Pancreas (tissue), 10 donors: ENCODE measurements at regions not wholly inside any gene's neighbourhood (a gene's known extent, or its start where the extent isn't known, plus 50 kb on each side); places are given as distances from the start of the nearest gene placed in this dataset.

Source experiments
- ATAC-seq, 4 donors: fragments of 200-7000 bp; cut with Tn5 transposase; one replicate each; pipeline versions ENCODE4 v1.8.0 to v1.9.1; 2020; ENCODE audit warnings: mild to moderate bottlenecking in 4 of 4, moderate library complexity in 4 of 4
- DNase-seq, 6 donors: peaks; one replicate each; pipeline ENCODE4 v3.0.0-alpha.2; 2020
- FAIRE-seq: peaks from 2 replicates; lab custom pipeline; 2012; peaks lifted over from hg19 to GRCh38; lab: Jason Lieb, UNC
- H3K27ac ChIP-seq, 4 donors: fragments of 200-600 bp; sonication (generic); 1 replicate in 3 of 4; 2 replicates in 1 of 4; pipeline versions ENCODE4 v1.5.0 to v1.8.0; 2020
- H3K27me3 ChIP-seq, 4 donors: fragments of 200-600 bp; one replicate each; pipeline ENCODE4 v1.8.0; 2021
- H3K36me3 ChIP-seq, 3 donors: fragments of 200-600 bp; sonication (generic) in 1 of 3; one replicate each; pipeline versions ENCODE4 v1.5.0 to v1.8.0; 2020 to 2021
- H3K4me1 ChIP-seq, 3 donors: fragments of 200-600 bp; one replicate each; pipeline ENCODE4 v1.8.0; 2021
- H3K4me3 ChIP-seq, 4 donors: fragments of 200-600 bp; sonication (generic) in 2 of 4; one replicate each; pipeline versions ENCODE4 v1.5.0 to v1.8.0; 2020 to 2021
- H3K9me3 ChIP-seq, 4 donors: fragments of 200-600 bp; one replicate each; pipeline ENCODE4 v1.8.0; 2021
- WGBS, 2 donors: extraction: QIAGEN DNeasy Blood & Tissue Kit; methylation state at CpG; one replicate each; pipeline ENCODE4 v1.1.7; 2013; 5-methylcytosine and 5-hydroxymethylcytosine counted together
- intact Hi-C, 3 donors: fragments of 100-400 bp; cut with DNase I; formaldehyde crosslinking; loops; one replicate each; pipeline versions ENCODE4 v1.11.1 to v1.14.2; 2022
- TF ChIP-seq, protein P1 (sequence below), 4 donors: fragments of 200-600 bp; sonication (generic) in 3 of 4; IDR thresholded peaks; one replicate each; pipeline versions ENCODE4 v1.5.0 to v1.8.0; 2021; ENCODE audit warnings: antibody characterized with exemption in 4 of 4
- donor health status: healthy with polysubstance abuse.
- donor health status: DM: no; HTN: no; CAD: no; lungs with moderate emphysema.
- donor health status: DM: no; HTN: no; CAD: no.
- donor health status: control.
- donor health status: control.
- donor health status: Bipolar disorder and iron deficiency.
- donor health status: DM: yes; HTN: yes; CAD: no.
- donor health status: DM: no; HTN: no; CAD: no.
- donor health status: DM: no; HTN: no; CAD: no.
- donor health status: DM: yes; HTN: yes; CAD: no.

GRCh38 chr3:162192340-162193029 is 695.9 kb downstream of the OTOL1 start:
- FAIRE-seq (no peak), DNase-seq (no peak), ATAC-seq (no peak)
- intact Hi-C loops, result no loop called here
- H3K4me3 ChIP-seq, result no peak overlapping the region
- H3K27me3 ChIP-seq, result no peaks in the 10 kb centered on the region
- 24 to 42% methylated on average over 1 of the region's 1 CpG for WGBS, 2 donors
- TF ChIP-seq, protein P1, sequence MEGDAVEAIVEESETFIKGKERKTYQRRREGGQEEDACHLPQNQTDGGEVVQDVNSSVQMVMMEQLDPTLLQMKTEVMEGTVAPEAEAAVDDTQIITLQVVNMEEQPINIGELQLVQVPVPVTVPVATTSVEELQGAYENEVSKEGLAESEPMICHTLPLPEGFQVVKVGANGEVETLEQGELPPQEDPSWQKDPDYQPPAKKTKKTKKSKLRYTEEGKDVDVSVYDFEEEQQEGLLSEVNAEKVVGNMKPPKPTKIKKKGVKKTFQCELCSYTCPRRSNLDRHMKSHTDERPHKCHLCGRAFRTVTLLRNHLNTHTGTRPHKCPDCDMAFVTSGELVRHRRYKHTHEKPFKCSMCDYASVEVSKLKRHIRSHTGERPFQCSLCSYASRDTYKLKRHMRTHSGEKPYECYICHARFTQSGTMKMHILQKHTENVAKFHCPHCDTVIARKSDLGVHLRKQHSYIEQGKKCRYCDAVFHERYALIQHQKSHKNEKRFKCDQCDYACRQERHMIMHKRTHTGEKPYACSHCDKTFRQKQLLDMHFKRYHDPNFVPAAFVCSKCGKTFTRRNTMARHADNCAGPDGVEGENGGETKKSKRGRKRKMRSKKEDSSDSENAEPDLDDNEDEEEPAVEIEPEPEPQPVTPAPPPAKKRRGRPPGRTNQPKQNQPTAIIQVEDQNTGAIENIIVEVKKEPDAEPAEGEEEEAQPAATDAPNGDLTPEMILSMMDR (IDR thresholded peaks at IDR 0.05), result no peak
- no peaks in the 10 kb centered on the region for H3K4me1 ChIP-seq
- H3K9me3 ChIP-seq, result no peaks in the 10 kb centered on the region
- no peaks in the 10 kb centered on the region for H3K36me3 ChIP-seq
- H3K27ac ChIP-seq, result no peak overlapping the region

DNA sequence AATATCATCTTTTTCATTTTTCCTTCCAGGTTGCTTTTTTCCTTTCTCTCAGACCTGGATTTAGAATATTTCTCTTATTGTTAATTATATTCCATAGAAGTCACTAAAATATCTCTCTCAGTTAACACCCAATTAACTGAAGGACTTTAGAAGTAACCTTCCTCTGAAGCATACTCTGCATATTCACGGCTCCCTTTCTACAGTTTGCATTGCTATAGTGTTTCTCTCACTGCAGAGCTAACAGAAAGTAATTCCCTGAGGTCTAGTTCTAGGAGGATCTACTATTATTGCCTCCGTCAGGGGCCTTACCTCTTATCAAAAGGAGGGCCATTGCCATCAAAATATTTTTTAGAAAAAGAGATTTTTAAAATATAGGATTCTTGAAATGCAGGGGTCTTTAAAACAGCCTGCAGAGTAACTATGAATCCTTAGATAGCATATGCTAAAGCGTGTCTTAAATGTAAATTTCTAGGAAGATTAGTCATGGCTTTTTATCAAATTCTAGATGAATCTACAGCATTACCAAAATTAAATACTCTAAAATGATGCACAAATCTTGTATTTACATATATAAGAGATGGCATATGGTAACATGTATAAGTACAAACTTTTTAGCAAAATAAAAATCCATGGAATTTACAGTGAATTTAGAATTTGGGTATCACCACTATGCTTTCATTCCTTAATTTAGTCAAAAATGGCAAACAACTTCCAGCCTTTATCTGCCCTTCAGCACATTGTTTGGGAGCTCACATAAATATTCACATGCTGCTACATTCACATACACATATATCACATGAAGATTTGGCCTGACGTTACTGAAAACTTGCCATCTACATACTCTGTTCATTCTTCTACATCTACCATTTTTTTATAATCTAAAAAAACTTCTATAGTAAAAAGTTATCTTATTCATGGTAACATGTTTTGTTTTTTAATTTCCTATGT is 696.8 kb downstream of the OTOL1 start:
- Histone ChIP-seq H3K4me3 (no peak overlapping the region), H3K9me3 (no peaks in the 10 kb centered on the region), H3K27me3 (no peaks in the 10 kb centered on the region), H3K27ac (no peak overlapping the region), H3K4me1 (no peaks in the 10 kb centered on the region), H3K36me3 (no peaks in the 10 kb centered on the region)
- FAIRE-seq (no peak), ATAC-seq (no peak), DNase-seq (no peak)
- TF ChIP-seq, protein P1 (IDR thresholded peaks at IDR 0.05), result no peak
- intact Hi-C loops, result no loop called here
- WGBS, 2 donors, result 38 to 66% methylated on average over 4 of the region's 4 CpGs

DNA sequence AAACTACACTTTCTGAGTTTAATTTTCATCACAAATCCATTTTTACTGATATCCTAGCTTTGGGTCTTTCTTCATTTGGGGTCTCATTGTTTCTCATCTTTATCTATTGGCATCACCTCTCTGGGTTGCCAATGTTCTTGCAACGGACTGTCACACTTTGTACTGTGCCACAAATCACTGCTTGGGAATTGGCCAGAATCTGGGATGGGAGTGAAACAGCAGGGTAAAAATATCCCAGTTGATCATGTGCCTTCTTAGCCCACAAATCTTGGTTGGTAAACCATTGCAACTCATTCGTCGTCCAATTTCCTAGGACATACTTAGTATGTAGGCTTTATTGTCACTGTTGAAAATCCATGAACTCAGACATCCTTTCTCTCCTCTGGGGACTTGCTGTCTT is 698.5 kb downstream of the OTOL1 start:
- H3K27me3 ChIP-seq, result no peaks in the 10 kb centered on the region
- H3K4me3 ChIP-seq, result no peak overlapping the region
- 58 to 75% methylated on average over 3 of the region's 3 CpGs for WGBS, 2 donors
- no peak for DNase-seq
- no peak for FAIRE-seq
- no peak for ATAC-seq
- H3K9me3 ChIP-seq, result no peaks in the 10 kb centered on the region
- no peaks in the 10 kb centered on the region for H3K4me1 ChIP-seq
- no peak overlapping the region for H3K27ac ChIP-seq
- TF ChIP-seq, protein P1 (IDR thresholded peaks at IDR 0.05), result no peak
- H3K36me3 ChIP-seq, result no peaks in the 10 kb centered on the region
- intact Hi-C loops, result no loop called here

GRCh38 chr3:162196964-162197363 is 700.4 kb downstream of the OTOL1 start:
- no peaks in the 10 kb centered on the region for H3K9me3 ChIP-seq
- no peaks in the 10 kb centered on the region for H3K27me3 ChIP-seq
- no peak for DNase-seq
- FAIRE-seq, result no peak
- H3K36me3 ChIP-seq, result no peaks in the 10 kb centered on the region
- WGBS, 2 donors, result 25 to 65% methylated on average over 2 of the region's 2 CpGs
- no peak overlapping the region for H3K4me3 ChIP-seq
- H3K4me1 ChIP-seq, result no peaks in the 10 kb centered on the region
- TF ChIP-seq, protein P1 (IDR thresholded peaks at IDR 0.05), result no peak
- intact Hi-C loops, result no loop called here
- no peak overlapping the region for H3K27ac ChIP-seq
- ATAC-seq, result no peak
